ENCODE measurements at regions not wholly inside any gene's neighbourhood (a gene's known extent, or its start where the extent isn't known, plus 50 kb on each side); places are given as distances from the start of the nearest gene placed in this dataset.

DNA sequence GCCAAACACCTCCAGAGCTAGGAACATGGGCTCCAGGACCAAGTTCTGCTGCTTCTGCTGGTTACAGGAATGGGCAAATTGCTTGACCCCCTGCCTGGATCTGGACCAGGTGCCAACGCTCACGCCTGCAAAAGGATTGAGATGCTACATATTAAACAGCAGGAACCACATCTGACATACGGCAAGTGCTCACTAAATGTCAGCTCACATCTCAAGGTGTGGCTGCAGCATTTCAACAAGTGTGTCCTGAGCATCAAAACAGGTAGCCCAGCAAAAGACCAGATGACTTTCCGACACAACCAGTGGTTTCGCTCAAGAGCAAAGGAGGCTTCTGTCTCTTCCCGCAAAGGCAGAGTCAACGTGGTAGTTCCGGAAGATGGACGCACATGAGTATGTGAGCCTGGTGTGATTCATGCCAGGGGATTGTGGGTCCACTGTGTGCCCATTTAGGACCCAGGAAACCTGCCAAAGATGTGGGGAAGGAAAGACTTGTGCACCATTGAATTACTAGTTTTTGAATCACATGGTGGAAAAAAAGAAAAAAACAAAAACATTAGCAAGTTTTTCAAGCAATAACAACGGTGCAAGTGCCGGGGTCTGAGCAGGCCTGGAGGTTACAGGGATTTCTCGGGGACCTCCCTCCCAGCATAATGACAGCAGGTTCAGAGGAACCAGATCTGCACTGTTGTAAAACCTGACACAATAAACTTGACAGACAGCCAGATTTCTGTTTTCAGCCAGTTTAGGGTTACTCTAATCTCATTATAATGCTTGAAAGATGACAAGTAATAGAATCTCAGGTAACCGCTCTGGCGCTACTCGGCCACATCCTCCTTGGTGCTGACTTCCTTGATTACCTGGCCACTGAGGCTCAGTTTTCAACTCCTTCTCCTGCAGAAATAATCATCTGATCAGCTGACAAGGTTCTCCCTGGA lies 77.9 kb downstream of the SOX1 start:
- in situ Hi-C loops (cut with MboI; ENCODE audit: low sequenced_read_pairs, unreplicated experiment), result no loop called here
- TF ChIP-seq, protein P1, sequence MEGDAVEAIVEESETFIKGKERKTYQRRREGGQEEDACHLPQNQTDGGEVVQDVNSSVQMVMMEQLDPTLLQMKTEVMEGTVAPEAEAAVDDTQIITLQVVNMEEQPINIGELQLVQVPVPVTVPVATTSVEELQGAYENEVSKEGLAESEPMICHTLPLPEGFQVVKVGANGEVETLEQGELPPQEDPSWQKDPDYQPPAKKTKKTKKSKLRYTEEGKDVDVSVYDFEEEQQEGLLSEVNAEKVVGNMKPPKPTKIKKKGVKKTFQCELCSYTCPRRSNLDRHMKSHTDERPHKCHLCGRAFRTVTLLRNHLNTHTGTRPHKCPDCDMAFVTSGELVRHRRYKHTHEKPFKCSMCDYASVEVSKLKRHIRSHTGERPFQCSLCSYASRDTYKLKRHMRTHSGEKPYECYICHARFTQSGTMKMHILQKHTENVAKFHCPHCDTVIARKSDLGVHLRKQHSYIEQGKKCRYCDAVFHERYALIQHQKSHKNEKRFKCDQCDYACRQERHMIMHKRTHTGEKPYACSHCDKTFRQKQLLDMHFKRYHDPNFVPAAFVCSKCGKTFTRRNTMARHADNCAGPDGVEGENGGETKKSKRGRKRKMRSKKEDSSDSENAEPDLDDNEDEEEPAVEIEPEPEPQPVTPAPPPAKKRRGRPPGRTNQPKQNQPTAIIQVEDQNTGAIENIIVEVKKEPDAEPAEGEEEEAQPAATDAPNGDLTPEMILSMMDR (IDR thresholded peaks at IDR 0.05; ENCODE audit: borderline replicate concordance, control extremely low read depth, extremely low read depth, insufficient read depth, missing control alignments), result no peak
- no peak for DNase-seq (ENCODE audit: low spot score)

DNA sequence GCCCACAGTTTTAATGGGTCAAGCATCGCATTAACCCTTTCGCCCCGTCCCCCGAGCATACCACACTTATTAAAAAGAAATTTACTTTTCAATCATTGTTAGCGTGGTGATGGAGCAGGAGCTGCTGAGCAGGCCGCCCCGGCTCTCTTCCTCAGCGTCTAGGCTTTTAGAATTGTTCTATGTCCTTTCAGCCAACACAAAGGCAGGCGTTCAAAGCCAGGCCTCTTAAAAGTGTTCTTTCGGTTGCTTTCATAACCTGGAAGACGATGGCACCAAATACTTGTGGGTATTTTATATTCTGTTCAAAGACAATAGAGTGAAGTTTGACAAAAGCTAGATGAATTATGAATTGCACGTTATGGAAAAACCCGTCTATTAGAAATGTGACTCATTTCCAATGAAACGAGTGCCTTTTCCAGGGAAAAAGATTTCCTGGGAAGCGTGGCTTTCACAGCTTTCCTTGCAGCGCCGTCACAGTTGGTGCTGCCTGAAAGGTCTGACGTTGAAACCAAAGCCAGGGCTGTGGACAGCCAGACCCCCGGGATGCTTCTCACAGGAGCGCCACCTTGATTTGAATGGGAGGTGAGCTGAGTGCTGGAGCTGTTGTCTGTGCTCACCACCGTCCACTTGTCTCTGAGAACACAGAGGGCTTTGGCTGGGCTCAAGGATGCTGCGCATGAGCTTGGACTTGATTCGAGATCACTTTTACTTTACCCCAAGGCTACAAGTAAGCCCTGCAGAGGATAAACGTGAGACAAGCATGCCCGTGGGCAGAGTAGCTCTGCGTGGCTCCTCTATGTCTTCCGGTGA lies 78.8 kb downstream of the SOX1 start:
- in situ Hi-C loops (cut with MboI; ENCODE audit: low sequenced_read_pairs, unreplicated experiment), result no loop called here
- TF ChIP-seq, protein P1 (IDR thresholded peaks at IDR 0.05; ENCODE audit: borderline replicate concordance, control extremely low read depth, extremely low read depth, insufficient read depth, missing control alignments), result no peak
- no peak for DNase-seq (ENCODE audit: low spot score)

DNA sequence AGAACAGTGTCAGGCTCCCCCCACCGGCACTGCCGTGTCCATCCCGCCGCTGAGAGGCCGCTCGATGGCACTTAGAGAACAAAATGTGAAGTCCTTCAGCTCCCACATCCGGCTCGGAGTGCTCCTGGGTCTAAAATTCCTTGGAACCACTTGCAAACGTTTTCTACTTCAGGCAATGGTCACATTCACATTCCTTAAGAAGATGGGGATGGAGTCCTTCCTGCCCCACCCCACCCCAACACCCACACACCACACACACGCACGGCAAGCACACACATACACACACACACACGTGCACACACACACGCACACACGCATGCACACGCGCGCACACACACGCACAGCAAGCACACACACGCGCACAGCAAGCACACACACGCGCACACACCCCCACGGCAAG lies 83.4 kb downstream of the SOX1 start:
- TF ChIP-seq, protein P1 (IDR thresholded peaks at IDR 0.05; ENCODE audit: borderline replicate concordance, control extremely low read depth, extremely low read depth, insufficient read depth, missing control alignments), result no peak
- DNase-seq (ENCODE audit: low spot score), result no peak
- in situ Hi-C loops (cut with MboI; ENCODE audit: low sequenced_read_pairs, unreplicated experiment), result no loop called here

DNA sequence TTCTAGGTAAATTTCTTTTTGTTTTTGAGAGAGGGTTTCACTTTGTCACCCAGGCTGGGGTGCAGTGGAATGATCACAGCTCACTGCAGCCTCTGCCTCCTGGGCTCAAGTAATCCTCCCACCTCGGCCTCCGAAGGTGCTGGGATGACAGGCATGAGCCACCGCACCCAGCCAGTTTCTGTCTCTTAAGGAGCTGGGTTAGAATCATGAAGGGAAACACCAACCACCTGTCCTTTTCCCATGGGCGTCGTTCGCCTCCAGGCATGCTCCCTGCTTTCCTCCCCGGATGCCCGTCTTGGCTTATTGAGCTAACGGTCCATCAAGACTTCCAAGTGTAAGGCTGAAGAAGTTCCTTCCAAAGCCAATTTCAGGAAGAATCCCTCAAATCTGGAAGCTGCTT lies 85.9 kb downstream of the SOX1 start:
- DNase-seq (ENCODE audit: low spot score), result no peak
- TF ChIP-seq, protein P1 (IDR thresholded peaks at IDR 0.05; ENCODE audit: borderline replicate concordance, control extremely low read depth, extremely low read depth, insufficient read depth, missing control alignments), result no peak
- in situ Hi-C loops (cut with MboI; ENCODE audit: low sequenced_read_pairs, unreplicated experiment), result no loop called here

DNA sequence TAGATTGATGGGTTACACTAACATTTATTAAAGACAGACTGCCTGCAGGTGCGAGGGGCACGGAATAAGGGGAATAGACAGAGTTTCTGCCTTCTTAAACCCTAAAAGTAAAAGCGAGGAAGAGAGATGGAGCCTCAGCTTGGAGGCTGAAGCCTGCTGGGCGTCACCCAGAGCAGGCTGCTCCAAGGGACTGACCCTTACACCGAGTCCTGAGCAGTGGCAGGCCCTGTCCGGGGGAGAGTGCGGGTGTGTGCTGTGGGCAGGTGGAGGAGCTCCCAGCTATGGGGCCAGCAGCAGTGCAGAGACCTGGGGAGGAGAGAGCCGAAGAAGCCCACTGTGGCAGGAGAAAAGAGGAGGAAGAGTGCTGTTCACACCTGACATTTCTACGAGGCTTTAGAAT lies 86.4 kb downstream of the SOX1 start:
- in situ Hi-C loops (cut with MboI; ENCODE audit: low sequenced_read_pairs, unreplicated experiment), result no loop called here
- TF ChIP-seq, protein P1 (IDR thresholded peaks at IDR 0.05; ENCODE audit: borderline replicate concordance, control extremely low read depth, extremely low read depth, insufficient read depth, missing control alignments), result no peak
- DNase-seq (ENCODE audit: low spot score), result no peak

DNA sequence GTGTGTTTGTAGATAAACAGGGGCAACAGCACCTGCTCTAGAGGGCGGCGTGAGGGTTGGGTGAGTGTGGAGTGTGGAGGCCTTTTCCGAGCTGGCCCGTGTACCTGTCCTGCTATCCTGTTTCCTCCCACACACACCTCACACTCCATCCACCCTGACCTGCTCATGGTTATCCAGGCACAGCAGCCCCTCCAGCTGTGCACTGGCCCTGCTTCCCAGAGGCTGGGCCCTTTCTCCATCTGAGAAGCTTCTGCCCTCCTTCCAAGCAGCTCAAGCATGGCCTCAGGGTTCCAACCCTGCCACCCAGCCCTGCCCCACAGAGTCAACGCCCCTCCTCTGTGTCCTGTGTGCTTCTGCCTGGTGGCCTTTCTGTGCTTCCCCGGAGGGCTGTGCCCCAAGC lies 86.9 kb downstream of the SOX1 start:
- TF ChIP-seq, protein P1 (IDR thresholded peaks at IDR 0.05; ENCODE audit: borderline replicate concordance, control extremely low read depth, extremely low read depth, insufficient read depth, missing control alignments), result no peak
- in situ Hi-C loops (cut with MboI; ENCODE audit: low sequenced_read_pairs, unreplicated experiment), result no loop called here
- DNase-seq (ENCODE audit: low spot score), result no peak

Data from GM13976 (cell line).